ENCODE measurements at regions not wholly inside any gene's neighbourhood (a gene's known extent, or its start where the extent isn't known, plus 50 kb on each side); places are given as distances from the start of the nearest gene placed in this dataset.

DNA sequence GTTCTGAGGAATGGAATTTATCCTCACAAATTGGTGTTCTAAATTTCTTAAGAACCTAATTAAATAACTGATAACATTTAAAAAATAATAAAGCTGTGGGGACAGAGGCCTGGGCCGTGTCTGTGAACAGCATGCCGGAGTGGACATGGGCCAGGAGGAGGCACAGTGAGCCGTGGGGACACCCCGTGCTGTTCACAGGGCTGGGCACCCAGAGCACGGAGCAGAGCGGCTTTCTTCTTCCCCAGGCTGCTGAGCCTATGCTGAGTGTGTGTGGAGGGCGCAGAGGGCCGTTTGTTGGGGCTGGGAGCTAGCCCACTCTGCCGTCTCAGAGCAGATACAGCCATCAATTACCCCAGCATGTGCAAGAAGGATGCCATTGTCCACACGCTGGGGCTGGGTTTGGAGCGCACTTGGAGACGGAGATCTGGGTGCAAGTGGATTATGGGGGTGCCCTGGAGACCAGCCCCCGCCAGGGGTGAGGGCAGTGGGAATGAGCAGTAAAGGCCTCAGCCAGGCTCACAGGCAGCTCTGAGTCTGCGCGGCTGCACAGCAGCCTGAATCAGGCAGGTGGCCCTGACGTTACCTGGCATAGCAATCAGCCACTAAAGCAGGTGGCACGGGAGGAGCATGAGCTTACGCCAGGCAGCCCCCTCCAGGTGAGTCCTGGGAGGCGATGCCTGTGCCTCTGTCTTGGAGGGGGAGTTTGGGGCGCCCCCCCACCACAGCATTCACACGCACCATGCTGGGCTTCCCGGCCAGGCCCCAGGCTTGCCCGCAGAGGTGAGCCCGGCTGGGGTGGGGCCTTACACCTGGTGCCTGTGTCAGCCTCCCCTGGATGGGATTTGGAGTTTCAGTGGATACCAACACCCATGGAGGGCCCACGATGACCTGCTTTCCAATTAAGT is 52.1 kb upstream of the SLC66A3 start:
- TF ChIP-seq, protein P1, sequence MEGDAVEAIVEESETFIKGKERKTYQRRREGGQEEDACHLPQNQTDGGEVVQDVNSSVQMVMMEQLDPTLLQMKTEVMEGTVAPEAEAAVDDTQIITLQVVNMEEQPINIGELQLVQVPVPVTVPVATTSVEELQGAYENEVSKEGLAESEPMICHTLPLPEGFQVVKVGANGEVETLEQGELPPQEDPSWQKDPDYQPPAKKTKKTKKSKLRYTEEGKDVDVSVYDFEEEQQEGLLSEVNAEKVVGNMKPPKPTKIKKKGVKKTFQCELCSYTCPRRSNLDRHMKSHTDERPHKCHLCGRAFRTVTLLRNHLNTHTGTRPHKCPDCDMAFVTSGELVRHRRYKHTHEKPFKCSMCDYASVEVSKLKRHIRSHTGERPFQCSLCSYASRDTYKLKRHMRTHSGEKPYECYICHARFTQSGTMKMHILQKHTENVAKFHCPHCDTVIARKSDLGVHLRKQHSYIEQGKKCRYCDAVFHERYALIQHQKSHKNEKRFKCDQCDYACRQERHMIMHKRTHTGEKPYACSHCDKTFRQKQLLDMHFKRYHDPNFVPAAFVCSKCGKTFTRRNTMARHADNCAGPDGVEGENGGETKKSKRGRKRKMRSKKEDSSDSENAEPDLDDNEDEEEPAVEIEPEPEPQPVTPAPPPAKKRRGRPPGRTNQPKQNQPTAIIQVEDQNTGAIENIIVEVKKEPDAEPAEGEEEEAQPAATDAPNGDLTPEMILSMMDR (IDR thresholded peaks at IDR 0.05), result no peak
- TF ChIP-seq POLR2A (IDR thresholded peaks at IDR 0.05), result no peak
